K562 (cell line): ENCODE measurements at regions not wholly inside any gene's neighbourhood (a gene's known extent, or its start where the extent isn't known, plus 50 kb on each side); places are given as distances from the start of the nearest gene placed in this dataset.

ENCODE experiments used
- ATAC-seq: fragments of 200-7000 bp; cut with Tn5 transposase; 3 replicates; pipeline ENCODE4 v1.9.1; 2020; ENCODE audit warnings: moderate library complexity
- BruUV-seq: library from RNA; stranded (reverse); fragments of 400-500 nt; replicated peaks from 2 replicates; lab custom pipeline; 2021; lab: Mats Ljungman, UMichigan
- CTCF ChIA-PET: fragments of 300-600 bp; formaldehyde crosslinking; extraction: SDS; loops from one replicate; lab custom pipeline; 2021; ENCODE audit warnings: low intra/inter-chr PET ratio; lab: Yijun Ruan, JAX
- POLR2A ChIA-PET: fragments of 300-600, 350-650 bp; sonication (Branson Sonifier 250); formaldehyde crosslinking; extraction: SDS; loops from one replicate; lab custom pipeline; 2021; ENCODE audit warnings: antibody characterized with exemption, inconsistent platforms; lab: Yijun Ruan, JAX
- DNase-seq, 4 experiments: peaks; one replicate each; pipeline versions ENCODE4 v3.0.0 to v3.0.0-alpha.2; 2011 to 2018; ENCODE audit warnings: low spot score in 3 of 4, mixed read lengths in 3 of 4; ENCODE audit errors: extremely low read depth in 1 of 4
- FAIRE-seq: peaks from 2 replicates; lab custom pipeline; 2011; peaks lifted over from hg19 to GRCh38; lab: Jason Lieb, UNC
- H2AFZ ChIP-seq: 2 replicates; pipeline ENCODE4 v1.6.0; 2011; ENCODE audit warnings: low read depth, low read length, control low read depth, inconsistent platforms
- H3K27ac ChIP-seq: fragments of 200-600 bp; 3 replicates; pipeline ENCODE4 v1.8.0; 2011; ENCODE audit warnings: low read depth, mild to moderate bottlenecking, control low read depth, inconsistent platforms, low read length, moderate library complexity, mixed read lengths; ENCODE audit errors: extremely low read depth
- H3K27me3 ChIP-seq, 2 experiments: fragments of 300-600 bp in 1 of 2; 2 replicates in 1 of 2; 3 replicates in 1 of 2; pipeline versions ENCODE4 v1.6.0 to v1.8.0; 2011; ENCODE audit warnings: inconsistent platforms in 2 of 2, low read length in 2 of 2, mild to moderate bottlenecking in 1 of 2, mixed read lengths in 1 of 2, moderate library complexity in 1 of 2; ENCODE audit not compliant: control insufficient read depth in 2 of 2, insufficient read depth in 2 of 2
- H3K36me3 ChIP-seq: fragments of 300-600 bp; 3 replicates; pipeline ENCODE4 v1.8.0; 2011; ENCODE audit warnings: mild to moderate bottlenecking, low read length, inconsistent platforms; ENCODE audit not compliant: control insufficient read depth, insufficient read depth
- H3K4me1 ChIP-seq, 2 experiments: fragments of 200-600 bp in 1 of 2; replicated peaks in 1 of 2; 2 replicates in 1 of 2; 3 replicates in 1 of 2; pipeline versions ENCODE4 v1.5.1 to v1.8.0; 2011; ENCODE audit warnings: inconsistent platforms in 2 of 2, low read length in 2 of 2, mild to moderate bottlenecking in 1 of 2, mixed read lengths in 1 of 2, moderate library complexity in 1 of 2; ENCODE audit not compliant: control insufficient read depth in 2 of 2, insufficient read depth in 2 of 2
- H3K4me2 ChIP-seq: 2 replicates; pipeline ENCODE4 v1.6.1; 2011; ENCODE audit warnings: low read length, control low read depth, inconsistent platforms, mixed read lengths; ENCODE audit not compliant: insufficient read depth
- H3K4me3 ChIP-seq: fragments of 200-600 bp; sonication (generic), shearing (Covaris generic); 2 replicates; pipeline ENCODE4 v1.5.1; 2016; ENCODE audit warnings: control low read depth, inconsistent platforms
- H3K79me2 ChIP-seq: fragments of 200-600 bp; 3 replicates; pipeline ENCODE4 v1.8.0; 2011; ENCODE audit warnings: low read length, inconsistent platforms; ENCODE audit not compliant: control insufficient read depth, insufficient read depth
- H3K9ac ChIP-seq, 2 experiments: 2 replicates each; pipeline versions ENCODE4 v1.6.0 to v1.6.1; 2011; ENCODE audit warnings: low read depth in 2 of 2, low read length in 2 of 2, control low read depth in 1 of 2, inconsistent platforms in 1 of 2, mild to moderate bottlenecking in 1 of 2, mixed read lengths in 1 of 2; ENCODE audit not compliant: insufficient read depth in 1 of 2
- H3K9me1 ChIP-seq: one replicate; pipeline ENCODE4 v1.6.0; 2011; ENCODE audit warnings: inconsistent platforms, mild to moderate bottlenecking, low read length, moderate library complexity; ENCODE audit not compliant: control insufficient read depth, insufficient read depth
- H3K9me3 ChIP-seq: replicated peaks from 2 replicates; pipeline ENCODE4 v1.5.1; 2011; ENCODE audit warnings: low read depth, low read length, inconsistent platforms; ENCODE audit not compliant: control insufficient read depth, insufficient read depth
- H4K20me1 ChIP-seq: replicated peaks from 2 replicates; pipeline ENCODE4 v1.6.1; 2011; ENCODE audit warnings: low read length, inconsistent platforms, mixed read lengths; ENCODE audit not compliant: control insufficient read depth, insufficient read depth
- BMI1 ChIP-seq: fragments of 150-350 bp; IDR thresholded peaks from 2 replicates; pipeline ENCODE4 v1.6.1; 2014; ENCODE audit warnings: low read length
- BRCA1 ChIP-seq, 2 experiments: fragments of 450-650 bp in 1 of 2; sonication (generic) in 1 of 2; formaldehyde crosslinking in 1 of 2; IDR thresholded peaks; 2 replicates each; pipeline versions ENCODE4 v1.5.0 to v1.6.1; 2017 to 2020; ENCODE audit warnings: mild to moderate bottlenecking in 1 of 2, missing genetic modification reagents in 1 of 2
- FOXK1 ChIP-seq: sonication (generic); formaldehyde crosslinking; IDR thresholded peaks from 2 replicates; pipeline ENCODE4 v1.8.0; 2022; ENCODE audit warnings: missing genetic modification reagents, mild to moderate bottlenecking, borderline replicate concordance
- GTF2F1 ChIP-seq: IDR thresholded peaks from 2 replicates; pipeline ENCODE4 v1.6.1; 2011; ENCODE audit warnings: low read depth, low read length, improper control_type of control experiment
- KDM4B ChIP-seq, 2 experiments: fragments of 450-650 bp in 1 of 2; sonication (generic) in 1 of 2; IDR thresholded peaks; 2 replicates each; pipeline ENCODE4 v1.6.1; 2016 to 2017; ENCODE audit warnings: borderline replicate concordance in 2 of 2, antibody characterized with exemption in 1 of 2, low read depth in 1 of 2, mild to moderate bottlenecking in 1 of 2
- NELFE ChIP-seq: IDR thresholded peaks from 2 replicates; pipeline ENCODE4 v1.6.1; 2011; ENCODE audit warnings: mild to moderate bottlenecking; ENCODE audit not compliant: insufficient read depth, insufficient read length
- NFIC ChIP-seq: fragments of 450-650 bp; IDR thresholded peaks from 2 replicates; pipeline ENCODE4 v1.6.1; 2017; ENCODE audit warnings: mild to moderate bottlenecking, inconsistent platforms
- RHOXF2B ChIP-seq: fragments of 250-450 bp; sonication (Bioruptor Pico); conservative IDR thresholded peaks from 2 replicates; pipeline ENCODE4 v1.5.1; 2021
- SRSF9 ChIP-seq: fragments of 200-400 bp; formaldehyde crosslinking; IDR thresholded peaks from 2 replicates; pipeline ENCODE4 v1.6.1; 2017; ENCODE audit warnings: low read depth, low read length, borderline replicate concordance
- STAT5B ChIP-seq: fragments of 250-450 bp; sonication (Bioruptor Pico); IDR thresholded peaks from 2 replicates; pipeline ENCODE4 v1.8.0; 2021; ENCODE audit warnings: mild to moderate bottlenecking, inconsistent platforms
- TCF7L2 ChIP-seq: fragments of 150-350 bp; IDR thresholded peaks from 2 replicates; pipeline ENCODE4 v1.6.1; 2016; ENCODE audit warnings: low read depth, mild to moderate bottlenecking, low read length, moderate library complexity
- ZBTB17 ChIP-seq: fragments of 450-650 bp; formaldehyde crosslinking; IDR thresholded peaks from 2 replicates; pipeline ENCODE4 v1.4.0; 2020; ENCODE audit warnings: mild to moderate bottlenecking
- ZBTB7A ChIP-seq: IDR thresholded peaks from 2 replicates; pipeline ENCODE4 v1.6.1; 2011; ENCODE audit warnings: low read depth, mild to moderate bottlenecking, low read length, moderate library complexity, borderline replicate concordance; ENCODE audit not compliant: control insufficient read depth
- ZBTB8A ChIP-seq: fragments of 450-650 bp; IDR thresholded peaks from 2 replicates; pipeline ENCODE4 v1.6.1; 2018; ENCODE audit warnings: mild to moderate bottlenecking, moderate library complexity; ENCODE audit not compliant: partially characterized antibody
- ZKSCAN8 ChIP-seq: fragments of 200-800 bp; sonication (Bioruptor generic); IDR thresholded peaks from 2 replicates; pipeline ENCODE4 v1.6.1; 2016; ENCODE audit warnings: missing genetic modification characterization, missing compliant biosample characterization
- ZNF184 ChIP-seq: sonication (generic); formaldehyde crosslinking; IDR thresholded peaks from 2 replicates; pipeline ENCODE4 v1.5.0; 2020; ENCODE audit warnings: missing genetic modification reagents
- WGBS: fragments of 100-300 bp; shearing (Covaris generic); methylation state at CpG from one replicate; pipeline ENCODE4 v1.1.6; 2016; ENCODE audit warnings: low coverage, mixed read lengths; ENCODE audit not compliant: insufficient coverage; ENCODE audit errors: missing lambda C conversion rate; 5-methylcytosine and 5-hydroxymethylcytosine counted together
- in situ Hi-C: fragments of 300-500 bp; cut with MboI; formaldehyde crosslinking; loops from 4 replicates; pipeline ENCODE4 v1.15.0; 2018; ENCODE audit warnings: inconsistent platforms, mixed read lengths
- intact Hi-C: fragments of 100-400 bp; cut with micrococcal nuclease; formaldehyde crosslinking; loops from 2 replicates; pipeline ENCODE4 v1.14.2; 2022
- TF ChIP-seq, protein P1 (sequence below): sonication (generic); formaldehyde crosslinking; IDR thresholded peaks from 2 replicates; pipeline ENCODE4 v1.8.1; 2022; ENCODE audit warnings: missing genetic modification reagents

DNA sequence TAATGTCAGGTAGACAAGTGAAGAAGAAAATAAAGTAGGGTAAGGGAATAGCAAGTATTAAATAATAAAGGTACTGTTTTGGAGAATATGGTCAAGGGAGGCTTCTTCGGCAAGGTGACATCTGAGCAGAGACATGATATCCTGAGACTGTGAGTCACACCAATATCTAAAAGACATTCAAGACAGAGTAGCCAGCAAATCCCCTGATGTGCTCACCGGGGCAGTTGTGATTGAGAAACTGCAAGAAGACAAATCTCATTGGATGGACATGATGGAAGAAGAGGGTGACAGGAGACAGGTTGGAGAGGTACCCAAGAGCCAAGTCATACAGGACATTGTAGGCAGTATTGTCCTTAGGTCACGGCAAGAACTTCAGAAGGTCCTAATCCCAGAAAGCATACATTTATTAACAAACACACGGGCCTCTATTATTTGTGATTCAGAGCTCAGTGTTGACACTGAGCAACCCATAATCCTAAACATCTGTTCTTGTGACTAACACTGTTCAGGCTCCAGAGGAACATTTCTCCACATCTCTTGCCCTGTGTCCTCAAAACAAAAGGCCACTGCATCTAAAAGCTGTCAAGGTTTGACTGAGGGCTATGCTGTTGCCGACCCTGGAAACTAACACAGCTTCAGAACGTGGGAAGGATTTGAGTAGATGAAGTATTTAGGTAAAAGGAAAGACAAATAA, 258.7 kb upstream of the CLINT1 start:
- no peaks in the 10 kb centered on the region for H3K79me2 ChIP-seq
- no peak for DNase-seq
- FAIRE-seq = no peak
- BruUV-seq = no TSS peak
- H3K27me3 ChIP-seq = no peaks in the 10 kb centered on the region
- no peak for ATAC-seq
- H3K9ac ChIP-seq = no peak overlapping the region
- no peaks in the 10 kb centered on the region for H4K20me1 ChIP-seq
- H3K27ac ChIP-seq = no peak overlapping the region
- ChIA-PET CTCF (no interaction called here), POLR2A (no interaction called here)
- H3K4me1 ChIP-seq = no peaks in the 10 kb centered on the region
- H2AFZ ChIP-seq = no peak overlapping the region
- 0% methylated on average over 6 of the region's 6 CpGs for WGBS
- intact Hi-C loops = no loop called here
- no peaks in the 10 kb centered on the region for H3K9me3 ChIP-seq
- no peaks in the 10 kb centered on the region for H3K9me1 ChIP-seq
- no peaks in the 10 kb centered on the region for H3K36me3 ChIP-seq
- in situ Hi-C loops = no loop called here
- no peak overlapping the region for H3K4me2 ChIP-seq
- H3K4me3 ChIP-seq = no peak overlapping the region
- TF ChIP-seq ZBTB17 (CRISPR knock-in tag) (no peak), ZBTB7A (no peak), STAT5B (no peak), GTF2F1 (no peak), NELFE (no peak), FOXK1 (CRISPR knock-in tag) (no peak), ZBTB8A (no peak), ZKSCAN8 (CRISPR knock-in tag) (no peak), ZNF184 (CRISPR knock-in tag) (no peak), KDM4B (IDR thresholded peaks at IDR 0.05; ENCODE audit: borderline replicate concordance in 2 of 2, low read depth in 1 of 2) (no peak), TCF7L2 (no peak), RHOXF2B (CRISPR knock-in tag) (no peak), BMI1 (no peak), BRCA1 (IDR thresholded peaks at IDR 0.05) (no peak), BRCA1 (CRISPR knock-in tag; IDR thresholded peaks at IDR 0.05) (no peak), NFIC (no peak), SRSF9 (no peak)
- TF ChIP-seq, protein P1, sequence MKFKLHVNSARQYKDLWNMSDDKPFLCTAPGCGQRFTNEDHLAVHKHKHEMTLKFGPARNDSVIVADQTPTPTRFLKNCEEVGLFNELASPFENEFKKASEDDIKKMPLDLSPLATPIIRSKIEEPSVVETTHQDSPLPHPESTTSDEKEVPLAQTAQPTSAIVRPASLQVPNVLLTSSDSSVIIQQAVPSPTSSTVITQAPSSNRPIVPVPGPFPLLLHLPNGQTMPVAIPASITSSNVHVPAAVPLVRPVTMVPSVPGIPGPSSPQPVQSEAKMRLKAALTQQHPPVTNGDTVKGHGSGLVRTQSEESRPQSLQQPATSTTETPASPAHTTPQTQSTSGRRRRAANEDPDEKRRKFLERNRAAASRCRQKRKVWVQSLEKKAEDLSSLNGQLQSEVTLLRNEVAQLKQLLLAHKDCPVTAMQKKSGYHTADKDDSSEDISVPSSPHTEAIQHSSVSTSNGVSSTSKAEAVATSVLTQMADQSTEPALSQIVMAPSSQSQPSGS = no peak
